Inferior parietal cortex (tissue), 1 donor: ENCODE measurements at regions not wholly inside any gene's neighbourhood (a gene's known extent, or its start where the extent isn't known, plus 50 kb on each side); places are given as distances from the start of the nearest gene placed in this dataset.

Experiments used
- DNase-seq: peaks from one replicate; pipeline ENCODE4 v3.0.0-alpha.2; 2016; ENCODE audit errors: extremely low spot score

DNA sequence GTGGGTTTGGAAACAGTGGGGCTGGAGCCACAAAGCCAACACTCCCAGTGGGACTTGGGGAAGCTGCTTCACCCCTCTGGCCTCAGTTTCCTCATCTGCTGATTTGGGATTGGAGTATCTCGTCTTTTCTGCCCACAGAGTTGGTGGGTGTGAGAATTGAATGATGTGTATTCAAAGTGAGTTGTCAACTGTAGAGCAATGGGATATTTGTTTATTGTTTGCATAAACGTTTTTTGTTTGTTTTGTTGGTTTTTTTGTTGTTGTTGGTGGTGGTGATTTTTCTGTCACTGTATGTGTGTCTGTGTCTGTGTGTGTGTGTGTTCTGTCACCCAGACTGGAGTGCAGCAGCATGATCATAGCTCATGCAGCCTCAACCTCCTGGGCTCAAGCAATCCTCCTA lies 542.0 kb downstream of the MIAT start:
- no peak for DNase-seq

DNA sequence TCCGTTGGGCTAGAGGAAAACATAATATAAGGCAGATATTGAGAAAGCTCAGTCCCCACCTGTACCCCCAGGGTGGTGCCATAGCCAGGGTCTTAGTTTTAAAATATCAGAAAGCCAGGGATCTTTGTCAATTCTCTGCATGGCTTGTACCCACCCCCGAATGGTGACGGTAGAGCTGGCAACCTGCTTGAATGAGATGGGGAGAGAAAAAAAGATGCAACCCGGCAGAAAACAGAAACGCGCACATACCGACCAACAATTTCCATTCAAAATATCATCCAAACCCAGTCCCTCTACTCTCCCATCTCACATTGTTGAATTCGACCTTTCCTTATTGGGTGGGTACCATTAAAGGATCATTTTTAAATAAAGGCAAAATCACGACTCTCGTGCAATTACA lies 543.9 kb downstream of the MIAT start:
- DNase-seq: no peak

DNA sequence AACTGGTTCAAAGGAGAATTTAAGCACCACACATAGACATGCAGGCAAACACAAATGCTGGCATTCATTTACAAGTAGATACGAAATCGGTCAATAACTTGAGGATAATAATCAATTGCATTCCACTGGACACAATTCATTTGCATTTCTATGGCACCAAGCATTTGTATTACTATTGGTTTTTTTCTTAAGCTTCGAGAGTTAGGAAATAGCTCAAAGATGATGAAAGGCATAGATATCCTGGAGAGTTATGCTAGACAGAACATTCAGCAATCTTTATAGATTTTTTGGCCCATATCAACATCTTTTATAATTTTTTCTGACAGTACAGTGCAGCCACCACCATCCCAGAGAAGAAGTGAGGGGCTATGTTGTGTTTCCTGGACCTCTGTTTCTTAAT lies 544.4 kb downstream of the MIAT start:
- DNase-seq: no peak

GRCh38 chr22:27203276-27203660 lies 545.9 kb downstream of the MIAT start:
- DNase-seq: no peak

- no peak for DNase-seq
Measured at GRCh38 chr22:27204280-27204679, 546.9 kb downstream of the MIAT start.

DNA sequence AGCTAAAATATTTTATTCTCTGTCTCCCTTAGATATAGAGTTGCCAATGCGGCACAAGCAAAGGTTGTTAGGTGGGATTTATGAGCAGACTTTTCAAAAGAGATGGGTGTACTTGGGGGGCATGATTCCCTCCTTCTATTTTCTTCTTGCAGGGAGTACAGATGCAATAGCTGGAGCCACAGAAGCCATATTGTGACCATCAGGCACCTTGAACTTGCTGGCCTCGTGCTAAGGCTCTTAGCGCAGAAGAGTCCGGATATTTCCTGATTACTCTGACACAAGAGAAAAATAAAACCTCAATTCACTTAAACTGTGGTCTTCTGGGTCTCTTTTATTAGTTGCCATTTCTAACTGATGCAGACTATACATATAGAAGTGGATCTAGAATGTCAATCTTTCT lies 547.4 kb downstream of the MIAT start:
- DNase-seq: no peak

DNA sequence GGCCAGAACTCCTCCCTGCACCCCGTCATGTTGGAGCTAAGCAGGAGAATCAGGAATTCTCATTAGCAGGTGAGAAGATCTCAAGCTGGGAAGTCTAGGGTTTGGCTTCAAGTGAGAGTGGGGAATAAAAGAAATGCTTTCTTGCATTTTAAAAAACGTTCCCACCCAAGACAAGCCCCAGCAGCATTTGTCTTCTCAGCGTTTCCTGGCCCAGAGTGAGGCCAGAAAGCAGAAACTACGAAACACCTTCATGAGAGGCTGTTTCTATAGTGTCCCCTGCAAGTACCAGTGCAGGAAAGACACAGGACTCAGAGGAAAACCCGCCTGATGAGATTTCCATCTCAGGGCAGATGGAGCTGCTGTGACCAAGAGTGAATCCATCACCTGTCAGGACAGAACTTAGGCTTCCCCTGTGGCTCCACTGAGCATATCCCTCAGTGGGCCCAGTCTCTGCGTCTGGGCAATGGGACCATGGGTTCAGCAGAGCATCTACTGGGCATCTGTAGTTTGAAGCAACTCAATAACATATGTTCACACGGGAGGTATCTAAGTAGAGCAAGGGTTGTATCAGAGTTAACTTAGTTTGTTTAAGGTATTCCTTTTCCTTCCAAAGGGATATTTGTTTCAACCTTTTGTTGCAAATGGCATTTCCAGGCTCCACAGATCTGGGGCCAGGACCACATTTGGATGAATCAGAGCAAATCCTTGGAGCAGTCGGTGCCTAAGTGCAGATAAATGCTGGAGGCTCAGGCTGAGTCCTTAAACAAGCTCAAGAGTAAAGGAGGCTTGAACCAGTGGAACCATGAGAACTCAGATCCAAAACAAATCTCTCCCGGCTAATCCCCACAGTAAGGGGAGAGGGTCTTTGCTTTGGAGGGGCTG lies 548.3 kb downstream of the MIAT start:
- no peak for DNase-seq

- no peak for DNase-seq
Measured at GRCh38 chr22:27206374-27207133, 549.2 kb downstream of the MIAT start.

DNA sequence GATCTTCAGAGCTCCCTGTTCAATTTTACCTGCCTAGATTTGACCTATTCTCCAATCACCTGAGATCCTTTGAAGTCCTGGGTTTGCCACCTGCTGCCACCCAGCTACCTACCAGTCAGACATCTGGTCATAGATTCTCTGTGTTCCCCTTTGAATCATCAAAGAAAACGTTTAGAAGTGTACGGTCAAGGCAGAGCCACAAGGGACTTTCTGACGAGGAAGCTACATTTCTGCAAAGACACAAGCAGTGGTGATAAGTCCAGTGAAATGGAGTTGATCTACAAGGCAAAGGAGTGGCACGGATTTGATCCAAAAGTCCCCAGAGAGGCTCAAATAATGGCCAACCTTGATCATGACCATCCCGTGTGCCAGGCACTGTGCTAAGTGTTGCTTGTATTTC lies 549.9 kb downstream of the MIAT start:
- no peak for DNase-seq

DNA sequence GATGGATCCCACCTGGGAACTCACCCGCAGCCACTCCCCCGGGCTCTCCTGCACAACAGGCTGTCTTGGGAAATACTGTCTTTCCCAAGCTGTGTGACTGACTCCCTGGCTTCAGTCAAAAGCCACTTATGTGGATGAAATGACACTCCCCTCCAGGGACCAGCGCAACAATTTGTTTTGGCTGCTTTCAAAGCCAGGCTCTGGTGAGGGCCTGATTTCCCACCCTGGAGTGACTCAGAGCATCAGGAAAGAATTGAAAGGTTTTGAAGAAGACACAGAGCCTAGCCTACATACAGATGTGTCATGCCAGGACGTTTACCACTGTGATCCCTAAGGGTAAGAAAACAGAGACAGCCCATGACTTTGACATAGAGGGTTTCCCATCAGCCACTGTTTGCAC lies 550.5 kb downstream of the MIAT start:
- no peak for DNase-seq

DNA sequence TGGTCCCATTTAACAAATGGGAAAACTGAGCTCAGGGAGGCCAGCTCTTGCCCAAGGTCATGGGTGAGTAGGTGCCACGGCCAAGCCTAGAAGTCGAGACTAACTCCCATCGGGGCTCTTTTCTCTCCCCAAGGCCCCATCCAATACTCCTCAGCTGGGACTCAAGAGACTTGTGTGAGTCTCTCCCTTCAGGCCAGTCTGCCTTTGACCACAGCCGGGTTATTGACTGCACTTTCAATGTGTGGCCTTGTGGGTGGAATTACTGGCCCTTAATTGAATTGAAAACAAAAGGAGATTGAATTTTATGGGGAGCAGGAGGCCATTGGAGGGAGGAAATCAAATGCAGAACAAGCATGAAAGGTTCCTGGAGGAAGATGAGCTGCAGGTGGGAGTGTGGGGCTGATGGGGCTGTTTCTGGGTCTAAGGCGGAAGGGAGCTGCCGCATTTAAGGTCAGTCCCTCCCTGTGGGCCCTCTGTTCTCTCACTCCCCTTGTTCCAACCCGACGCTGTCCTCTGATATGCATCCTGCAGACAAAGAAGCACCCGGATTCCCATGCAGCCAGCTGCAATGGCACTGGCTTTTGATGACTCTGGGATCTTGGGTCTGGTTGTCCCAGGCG lies 552.8 kb downstream of the MIAT start:
- no peak for DNase-seq

DNA sequence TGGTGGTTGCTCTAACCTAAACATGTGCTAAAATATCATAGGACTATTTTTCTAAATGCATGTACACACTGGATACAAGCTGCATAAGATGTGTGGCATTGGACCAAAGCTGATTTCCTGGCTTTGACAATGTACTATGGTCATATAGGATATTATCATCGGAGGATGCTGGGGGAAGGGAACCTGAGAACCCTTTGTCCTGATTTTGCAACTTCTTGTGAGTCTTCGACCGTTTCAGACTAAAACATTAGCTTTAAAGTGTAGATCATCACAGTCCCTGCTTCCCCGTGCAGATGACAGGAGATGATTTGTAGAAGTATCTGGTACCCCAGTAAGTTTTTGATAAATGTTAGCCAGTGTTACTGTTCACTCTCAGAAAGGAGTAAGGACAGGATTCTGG lies 554.7 kb downstream of the MIAT start:
- no peak for DNase-seq

DNA sequence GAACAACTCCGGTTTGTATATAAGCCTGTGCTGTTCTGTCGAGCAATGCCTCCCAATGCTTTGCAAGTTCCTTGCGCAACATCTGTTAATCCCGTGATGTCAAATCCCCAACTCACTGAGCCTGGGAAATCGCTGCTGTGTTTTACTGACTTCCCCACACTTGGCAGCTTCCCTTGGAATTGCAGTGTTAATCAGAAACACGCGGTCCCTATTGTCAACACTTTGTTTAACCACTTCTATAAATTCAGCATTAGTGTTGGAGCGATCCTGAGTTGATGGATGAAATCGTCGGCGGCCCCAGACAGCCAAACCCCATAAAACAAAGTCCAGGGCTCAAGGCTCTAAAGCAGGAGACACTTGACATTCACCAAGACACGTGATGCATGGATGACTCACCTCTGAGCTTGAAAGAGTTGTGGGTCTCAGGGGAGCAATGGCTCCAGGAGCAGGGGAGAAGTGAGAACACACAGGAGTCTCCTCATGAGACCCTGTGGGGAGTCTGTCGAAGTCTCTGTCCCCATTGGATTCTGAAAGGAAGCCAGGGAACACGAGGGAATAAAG lies 555.3 kb downstream of the MIAT start:
- DNase-seq: no peak

DNA sequence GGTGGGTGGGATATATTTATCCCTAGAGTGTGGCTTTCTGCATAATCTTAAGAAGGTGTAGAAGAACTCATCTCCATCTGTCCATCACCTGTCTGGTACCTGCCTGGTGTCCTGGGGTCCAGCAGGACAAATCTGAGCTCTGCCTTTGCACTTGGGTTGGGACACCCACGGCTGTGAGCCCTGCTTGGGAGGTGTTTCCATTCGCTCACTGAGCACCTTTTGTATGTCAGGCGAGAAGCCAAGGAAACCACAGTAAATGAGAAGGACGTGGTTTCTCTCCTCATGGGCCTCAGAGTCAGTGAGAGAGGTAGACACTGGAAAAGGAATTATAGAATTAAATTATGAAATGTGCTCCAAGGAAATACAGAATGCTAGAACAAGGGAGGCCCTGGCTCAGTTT lies 555.9 kb downstream of the MIAT start:
- DNase-seq: no peak

GRCh38 chr22:27213766-27214581 lies 556.6 kb downstream of the MIAT start:
- DNase-seq: no peak

- no peak for DNase-seq
Measured at GRCh38 chr22:27214691-27215090, 557.3 kb downstream of the MIAT start.

GRCh38 chr22:27215871-27216270 lies 558.5 kb downstream of the MIAT start:
- DNase-seq: no peak

- DNase-seq: no peak
Measured at GRCh38 chr22:27216444-27216843, 559.1 kb downstream of the MIAT start.

DNA sequence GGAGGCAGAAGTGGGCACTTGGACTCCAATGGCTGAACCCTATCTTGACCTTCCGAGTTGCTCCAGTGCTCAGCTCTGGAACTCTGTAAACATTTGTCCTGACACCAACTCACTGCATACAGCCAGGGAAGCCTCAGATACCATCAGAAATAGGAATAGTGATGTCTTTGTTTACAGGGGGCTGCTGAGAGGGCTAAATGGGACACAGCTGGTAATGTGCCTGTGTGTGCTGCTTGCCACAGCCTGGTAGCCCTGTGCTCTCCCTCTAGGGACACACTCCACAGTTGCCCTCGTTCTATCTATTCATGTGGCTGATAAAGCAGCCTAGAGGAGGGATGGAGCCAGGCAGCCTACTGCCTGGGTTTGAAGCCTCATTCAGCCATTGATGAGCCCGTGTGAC lies 559.8 kb downstream of the MIAT start:
- no peak for DNase-seq

- no peak for DNase-seq
Measured at GRCh38 chr22:27218012-27218920, 560.9 kb downstream of the MIAT start.

DNA sequence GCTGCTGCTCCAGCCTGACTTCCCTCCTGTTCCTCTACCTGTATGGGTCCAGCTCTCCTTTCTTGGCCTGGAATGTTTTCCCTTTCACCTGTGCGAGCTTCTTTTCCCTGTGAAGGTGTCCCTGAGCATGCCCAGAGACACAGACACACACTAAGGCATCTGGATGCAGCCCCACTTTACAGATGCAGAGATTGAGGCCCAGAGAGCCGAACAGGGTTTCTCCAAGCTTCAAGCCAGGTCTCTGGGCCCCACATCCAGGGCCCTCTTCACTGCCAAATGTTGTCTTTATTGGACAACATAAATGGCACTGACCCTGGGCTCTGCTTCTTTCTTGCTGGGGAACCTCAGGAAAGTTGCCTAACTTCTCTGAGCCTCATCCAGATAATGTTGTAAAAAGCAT lies 561.6 kb downstream of the MIAT start:
- no peak for DNase-seq
